HEK293 (cell line): ENCODE measurements at regions not wholly inside any gene's neighbourhood (a gene's known extent, or its start where the extent isn't known, plus 50 kb on each side); places are given as distances from the start of the nearest gene placed in this dataset.

Source experiments
- CTCF ChIA-PET: fragments of 350-600 bp; formaldehyde crosslinking; extraction: SDS; loops from one replicate; lab custom pipeline; 2021; ENCODE audit warnings: antibody characterized with exemption; lab: Yijun Ruan, JAX
- POLR2A ChIA-PET: fragments of 300-600 bp; formaldehyde crosslinking; extraction: SDS; loops from one replicate; lab custom pipeline; 2020; ENCODE audit warnings: antibody characterized with exemption, inconsistent platforms; lab: Yijun Ruan, JAX
- H3K27ac ChIP-seq: fragments of 200-500 bp; sonication (Bioruptor generic); 2 replicates; pipeline ENCODE4 v1.5.1; 2014; ENCODE audit warnings: low read depth, low read length, control low read depth, inconsistent platforms; ENCODE audit errors: extremely low read depth
- H3K36me3 ChIP-seq, 2 experiments: fragments of 200-500 bp in 1 of 2; sonication (Bioruptor generic) in 1 of 2; 1 replicate in 1 of 2; 2 replicates in 1 of 2; pipeline ENCODE4 v1.5.1; 2014 to 2017; ENCODE audit warnings: inconsistent platforms in 2 of 2, low read length in 2 of 2; ENCODE audit not compliant: control insufficient read depth in 2 of 2, insufficient read depth in 1 of 2
- H3K4me1 ChIP-seq: fragments of 200-500 bp; sonication (Bioruptor generic); 2 replicates; pipeline ENCODE4 v1.5.1; 2014; ENCODE audit warnings: mild to moderate bottlenecking, low read length, inconsistent platforms; ENCODE audit not compliant: control insufficient read depth, insufficient read depth
- H3K4me3 ChIP-seq: 2 replicates; pipeline ENCODE4 v1.5.1; 2011; ENCODE audit warnings: low read depth, mild to moderate bottlenecking, control low read depth, low read length, moderate library complexity
- H3K9me3 ChIP-seq: fragments of 200-500 bp; sonication (Bioruptor generic); 2 replicates; pipeline ENCODE4 v1.5.1; 2014; ENCODE audit warnings: low read depth, low read length, inconsistent platforms; ENCODE audit not compliant: control insufficient read depth, insufficient read depth
- BCL11A ChIP-seq: fragments of 450-650 bp; formaldehyde crosslinking; IDR thresholded peaks from 2 replicates; pipeline ENCODE4 v1.5.1; 2016; ENCODE audit warnings: low read depth, missing biosample characterization, missing genetic modification characterization
- GLI2 ChIP-seq: fragments of 450-650 bp; formaldehyde crosslinking; IDR thresholded peaks from 2 replicates; pipeline ENCODE4; 2017; ENCODE audit warnings: missing biosample characterization, missing genetic modification characterization, low read depth, borderline replicate concordance
- HOXD13 ChIP-seq: sonication (generic); formaldehyde crosslinking; IDR thresholded peaks from 2 replicates; pipeline ENCODE4 v1.8.0; 2022; ENCODE audit warnings: missing genetic modification reagents, borderline replicate concordance
- KLF9 ChIP-seq: fragments of 450-650 bp; formaldehyde crosslinking; IDR thresholded peaks from 2 replicates; pipeline ENCODE4 v1.5.1; 2016; ENCODE audit warnings: missing biosample characterization, missing genetic modification characterization, low read depth
- PRDM1 ChIP-seq: fragments of 450-650 bp; formaldehyde crosslinking; IDR thresholded peaks from 2 replicates; pipeline ENCODE4; 2016; ENCODE audit warnings: missing biosample characterization, missing genetic modification characterization
- RBAK ChIP-seq: fragments of 450-650 bp; formaldehyde crosslinking; IDR thresholded peaks from 2 replicates; pipeline ENCODE4 v1.5.1; 2016; ENCODE audit warnings: missing biosample characterization, missing genetic modification characterization
- SP7 ChIP-seq: fragments of 450-650 bp; formaldehyde crosslinking; IDR thresholded peaks from 2 replicates; pipeline ENCODE4 v1.5.1; 2016; ENCODE audit warnings: missing biosample characterization, missing genetic modification characterization
- YY2 ChIP-seq: fragments of 450-650 bp; formaldehyde crosslinking; IDR thresholded peaks from 2 replicates; pipeline ENCODE4 v1.5.1; 2016; ENCODE audit warnings: missing biosample characterization, missing genetic modification characterization
- ZBTB1 ChIP-seq: fragments of 450-650 bp; formaldehyde crosslinking; IDR thresholded peaks from 2 replicates; pipeline ENCODE4 v1.5.1; 2016; ENCODE audit warnings: missing biosample characterization, missing genetic modification characterization
- ZBTB8A ChIP-seq: fragments of 450-650 bp; formaldehyde crosslinking; IDR thresholded peaks from 2 replicates; pipeline ENCODE4 v1.5.1; 2016; ENCODE audit warnings: missing biosample characterization, missing genetic modification characterization
- ZFHX2 ChIP-seq: fragments of 450-650 bp; formaldehyde crosslinking; conservative IDR thresholded peaks from 2 replicates; pipeline ENCODE4 v1.5.1; 2016; ENCODE audit warnings: missing biosample characterization, missing genetic modification characterization
- ZFP69B ChIP-seq: fragments of 450-650 bp; formaldehyde crosslinking; IDR thresholded peaks from 2 replicates; pipeline ENCODE4 v1.5.1; 2016; ENCODE audit warnings: missing biosample characterization, missing genetic modification characterization
- ZNF140 ChIP-seq: fragments of 450-650 bp; formaldehyde crosslinking; IDR thresholded peaks from 2 replicates; pipeline ENCODE4 v1.5.1; 2016; ENCODE audit warnings: missing biosample characterization, missing genetic modification characterization
- ZNF146 ChIP-seq: fragments of 450-650 bp; formaldehyde crosslinking; IDR thresholded peaks from 2 replicates; pipeline ENCODE4 v1.5.1; 2016; ENCODE audit warnings: missing biosample characterization, missing genetic modification characterization
- ZNF169 ChIP-seq: fragments of 450-650 bp; formaldehyde crosslinking; IDR thresholded peaks from 2 replicates; pipeline ENCODE4 v1.5.1; 2016; ENCODE audit warnings: missing biosample characterization, missing genetic modification characterization
- ZNF202 ChIP-seq: fragments of 450-650 bp; formaldehyde crosslinking; IDR thresholded peaks from 2 replicates; pipeline ENCODE4 v1.5.1; 2016; ENCODE audit warnings: missing biosample characterization, missing genetic modification characterization, borderline replicate concordance
- ZNF280C ChIP-seq: fragments of 450-650 bp; formaldehyde crosslinking; IDR thresholded peaks from 2 replicates; pipeline ENCODE4 v1.5.1; 2016; ENCODE audit warnings: missing biosample characterization, missing genetic modification characterization
- ZNF280D ChIP-seq: fragments of 450-650 bp; formaldehyde crosslinking; IDR thresholded peaks from 2 replicates; pipeline ENCODE4 v1.5.1; 2016; ENCODE audit warnings: missing biosample characterization, missing genetic modification characterization
- ZNF404 ChIP-seq: fragments of 450-650 bp; formaldehyde crosslinking; IDR thresholded peaks from 2 replicates; pipeline ENCODE4 v1.5.1; 2017; ENCODE audit warnings: missing biosample characterization, missing genetic modification characterization
- ZNF416 ChIP-seq: fragments of 450-650 bp; formaldehyde crosslinking; IDR thresholded peaks from 2 replicates; pipeline ENCODE4 v1.5.1; 2016; ENCODE audit warnings: missing biosample characterization, missing genetic modification characterization
- ZNF426 ChIP-seq: fragments of 450-650 bp; formaldehyde crosslinking; IDR thresholded peaks from 2 replicates; pipeline ENCODE4 v1.5.1; 2017; ENCODE audit warnings: missing biosample characterization, missing genetic modification characterization, mild to moderate bottlenecking, inconsistent platforms, moderate library complexity
- ZNF473 ChIP-seq: fragments of 450-650 bp; formaldehyde crosslinking; IDR thresholded peaks from 2 replicates; pipeline ENCODE4 v1.5.1; 2017; ENCODE audit warnings: missing biosample characterization, missing genetic modification characterization
- ZNF48 ChIP-seq: fragments of 450-650 bp; formaldehyde crosslinking; IDR thresholded peaks from 2 replicates; pipeline ENCODE4 v1.5.1; 2016; ENCODE audit warnings: missing biosample characterization, missing genetic modification characterization
- ZNF521 ChIP-seq: fragments of 450-650 bp; formaldehyde crosslinking; IDR thresholded peaks from 2 replicates; pipeline ENCODE4 v1.5.1; 2017; ENCODE audit warnings: missing biosample characterization, mild to moderate bottlenecking, missing genetic modification characterization
- ZNF561 ChIP-seq: fragments of 450-650 bp; IDR thresholded peaks from 2 replicates; pipeline ENCODE4 v1.5.1; 2018; ENCODE audit warnings: missing biosample characterization, missing genetic modification characterization, borderline replicate concordance
- ZNF624 ChIP-seq: fragments of 450-650 bp; formaldehyde crosslinking; IDR thresholded peaks from 2 replicates; pipeline ENCODE4 v1.5.1; 2017; ENCODE audit warnings: missing biosample characterization, missing genetic modification characterization
- ZNF645 ChIP-seq: fragments of 450-650 bp; formaldehyde crosslinking; IDR thresholded peaks from 2 replicates; pipeline ENCODE4; 2016; ENCODE audit warnings: missing biosample characterization, missing genetic modification characterization
- ZNF701 ChIP-seq: fragments of 450-650 bp; formaldehyde crosslinking; IDR thresholded peaks from 2 replicates; pipeline ENCODE4 v1.5.1; 2016; ENCODE audit warnings: missing biosample characterization, missing genetic modification characterization
- ZNF707 ChIP-seq: fragments of 450-650 bp; formaldehyde crosslinking; IDR thresholded peaks from 2 replicates; pipeline ENCODE4 v1.5.1; 2016; ENCODE audit warnings: missing biosample characterization, missing genetic modification characterization
- ZNF830 ChIP-seq: fragments of 450-650 bp; IDR thresholded peaks from 2 replicates; pipeline ENCODE4 v1.5.0; 2018; ENCODE audit warnings: missing biosample characterization, missing genetic modification characterization, low read depth, mild to moderate bottlenecking, moderate library complexity
- ZSCAN5A ChIP-seq: fragments of 450-650 bp; formaldehyde crosslinking; IDR thresholded peaks from 2 replicates; pipeline ENCODE4 v1.5.1; 2016; ENCODE audit warnings: missing biosample characterization, missing genetic modification characterization

GRCh38 chr14:62087191-62087590, 325.0 kb downstream of the SNAPC1 start (continued):
- no peak for TF ChIP-seq ZNF140 (tag by site-specific recombination)
- no peak for TF ChIP-seq ZNF624 (tag by site-specific recombination)
- no peak for TF ChIP-seq ZNF426 (tag by site-specific recombination)
- TF ChIP-seq ZNF645 (tag by site-specific recombination) = no peak
- TF ChIP-seq YY2 (tag by site-specific recombination) = no peak
- TF ChIP-seq ZNF416 (tag by site-specific recombination) = no peak
- no peak for TF ChIP-seq ZNF830 (tag by site-specific recombination)
- no peak for TF ChIP-seq ZBTB1 (tag by site-specific recombination)
- no peak for TF ChIP-seq RBAK
- no peak for TF ChIP-seq BCL11A (tag by site-specific recombination)

- H3K9me3 ChIP-seq = no peaks in the 10 kb centered on the region
- H3K36me3 ChIP-seq = no peaks in the 10 kb centered on the region
- H3K4me3 ChIP-seq = no peak overlapping the region
- ChIA-PET POLR2A (no interaction called here), CTCF (no interaction called here)
- no peaks in the 10 kb centered on the region for H3K4me1 ChIP-seq
- no peak for TF ChIP-seq ZNF521 (tag by site-specific recombination)
- no peak for TF ChIP-seq SP7 (tag by site-specific recombination)
- no peak for TF ChIP-seq ZFHX2 (tag by site-specific recombination)
- TF ChIP-seq ZNF561 (tag by site-specific recombination) = no peak
- no peak for TF ChIP-seq ZNF280D (tag by site-specific recombination)
- TF ChIP-seq GLI2 (tag by site-specific recombination) = no peak
- TF ChIP-seq PRDM1 (tag by site-specific recombination) = no peak
- TF ChIP-seq ZBTB8A (tag by site-specific recombination) = no peak
- no peak for TF ChIP-seq ZNF707 (tag by site-specific recombination)
- TF ChIP-seq ZNF202 = no peak
- no peak for TF ChIP-seq ZNF404
- TF ChIP-seq ZFP69B = no peak
- TF ChIP-seq KLF9 (tag by site-specific recombination) = no peak
- TF ChIP-seq ZNF146 = no peak
- no peak overlapping the region for H3K27ac ChIP-seq
These were observed 331.5 kb downstream of the SNAPC1 start for GRCh38 chr14:62093736-62094135.

GRCh38 chr14:62097072-62097471, 334.9 kb downstream of the SNAPC1 start:
- POLR2A ChIA-PET = no interaction called here
- CTCF ChIA-PET = interaction anchor here (0.9 kb wide), 1 partner anchor 17 kb away, joined by 3 read pairs; no protein-coding TSS in a partner anchor
- TF ChIP-seq ZNF169 (tag by site-specific recombination) (no peak), HOXD13 (no peak), ZNF48 (tag by site-specific recombination) (no peak), ZNF280C (tag by site-specific recombination) (no peak), ZNF473 (no peak), ZNF701 (no peak), ZSCAN5A (tag by site-specific recombination) (no peak)

More at GRCh38 chr14:62097072-62097471, 334.9 kb downstream of the SNAPC1 start:
- Histone ChIP-seq H3K36me3 (no peaks in the 10 kb centered on the region), H3K27ac (no peak overlapping the region), H3K4me3 (no peak overlapping the region), H3K4me1 (no peaks in the 10 kb centered on the region), H3K9me3 (no peaks in the 10 kb centered on the region)
